ACHN (cell line): ENCODE measurements at regions not wholly inside any gene's neighbourhood (a gene's known extent, or its start where the extent isn't known, plus 50 kb on each side); places are given as distances from the start of the nearest gene placed in this dataset.
"Not testable (repeated sequence)": the region's sequence is repeated elsewhere in the genome, so short reads cannot be mapped to it uniquely, and the experiment has no call there.

Experiments
- DNase-seq: peaks from one replicate; pipeline ENCODE4 v3.0.0-alpha.2; 2015
- in situ Hi-C: cut with HindIII; loops from 2 replicates; pipeline ENCODE4 v1.10.0; 2017; ENCODE audit warnings: low sequenced_read_pairs, low pct_ligation_motif_present, low pct_unique_long_range_greater_than_20kb

DNA sequence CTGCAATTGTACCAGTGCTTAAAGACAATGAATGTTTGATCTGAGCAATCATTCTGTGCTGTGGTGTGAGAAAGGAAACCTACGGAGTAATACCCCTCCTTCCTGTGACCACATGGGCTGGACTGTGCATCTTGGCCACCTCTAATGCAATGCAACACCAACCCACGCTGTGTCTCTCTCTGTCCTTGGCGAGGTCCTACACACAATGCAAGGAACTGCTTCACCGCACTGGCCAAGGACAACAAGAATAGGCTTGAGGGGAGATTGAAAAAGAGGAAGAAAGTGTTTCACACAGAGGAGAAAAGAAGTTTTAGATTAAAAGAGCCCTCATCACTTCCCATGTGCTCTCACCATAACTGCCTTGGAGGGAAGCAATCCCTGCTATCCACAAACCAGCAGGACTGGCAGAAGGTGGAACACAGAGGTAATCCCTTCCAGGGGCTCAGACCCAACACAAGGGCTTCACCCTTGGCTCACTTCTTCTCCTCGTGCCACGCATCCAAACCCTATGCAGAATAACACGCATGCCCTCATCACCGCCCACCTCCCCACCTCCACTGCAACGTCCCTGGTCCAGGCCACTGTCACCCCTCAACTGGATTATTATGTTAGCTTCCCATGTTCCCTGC is 112.5 kb upstream of the ERG start:
- no peak for DNase-seq
- in situ Hi-C loops = no loop called here

DNA sequence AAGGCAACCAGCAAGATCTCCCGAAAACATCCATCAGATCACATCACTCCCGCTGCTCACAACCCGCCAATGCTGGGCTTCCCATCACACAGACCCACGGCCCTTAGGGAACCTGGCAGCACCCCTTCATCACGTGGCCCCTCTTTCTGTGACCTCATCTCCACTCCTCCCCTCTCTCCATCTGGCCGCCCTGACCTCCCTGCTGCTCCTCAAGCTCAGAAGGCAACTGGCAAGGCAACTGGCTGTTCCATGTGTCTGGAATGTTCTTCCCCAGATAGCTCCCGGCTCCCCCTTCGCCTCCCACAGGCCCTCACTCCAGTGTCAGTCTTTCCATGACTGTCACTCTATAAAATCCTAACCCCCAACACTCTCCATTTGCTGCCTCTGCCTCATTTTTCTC is 113.0 kb upstream of the ERG start:
- in situ Hi-C loops = no loop called here
- DNase-seq = no peak

DNA sequence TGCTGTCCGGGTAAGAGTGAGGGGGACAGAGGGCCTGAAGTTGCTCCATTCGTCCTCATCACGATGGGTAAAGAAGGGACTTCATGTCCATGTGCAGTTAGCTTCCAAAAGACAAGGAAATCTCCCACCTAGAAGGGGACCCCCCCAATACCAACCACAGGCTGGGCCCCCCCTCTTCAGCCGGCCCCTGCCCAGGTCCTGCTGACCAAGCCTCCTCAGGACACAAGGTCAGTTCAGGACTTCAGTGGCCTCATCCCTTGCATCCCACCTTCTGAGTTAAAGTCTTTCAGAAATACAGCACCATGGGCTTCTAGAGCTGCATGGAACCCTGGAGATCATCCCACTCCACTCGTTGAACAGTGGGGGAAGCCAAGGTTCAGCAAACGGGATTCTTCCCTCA is 115.4 kb upstream of the ERG start:
- in situ Hi-C loops = no loop called here

DNA sequence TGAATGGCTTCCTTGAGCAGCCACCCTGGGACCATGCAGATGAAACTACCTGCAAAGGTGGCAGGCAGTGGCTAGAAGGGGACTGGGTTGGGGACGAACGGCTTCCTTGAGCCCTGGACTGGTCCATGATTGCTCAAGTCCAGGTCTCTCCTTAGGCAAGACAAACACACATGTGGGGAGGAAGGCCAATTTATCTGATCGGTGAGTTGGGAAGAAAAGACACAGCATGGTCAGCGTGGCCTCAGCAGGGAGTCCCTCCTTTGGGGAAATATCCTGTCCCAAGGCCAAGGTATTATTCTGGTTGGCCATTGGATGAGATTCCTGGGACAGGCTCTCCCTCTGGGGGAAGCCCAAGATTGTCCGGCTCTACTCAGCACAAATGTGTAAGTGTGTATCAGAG is 116.3 kb upstream of the ERG start:
- DNase-seq = no peak

More for the DNA sequence above, 115.4 kb upstream of the ERG start:
- DNase-seq = no peak

DNA sequence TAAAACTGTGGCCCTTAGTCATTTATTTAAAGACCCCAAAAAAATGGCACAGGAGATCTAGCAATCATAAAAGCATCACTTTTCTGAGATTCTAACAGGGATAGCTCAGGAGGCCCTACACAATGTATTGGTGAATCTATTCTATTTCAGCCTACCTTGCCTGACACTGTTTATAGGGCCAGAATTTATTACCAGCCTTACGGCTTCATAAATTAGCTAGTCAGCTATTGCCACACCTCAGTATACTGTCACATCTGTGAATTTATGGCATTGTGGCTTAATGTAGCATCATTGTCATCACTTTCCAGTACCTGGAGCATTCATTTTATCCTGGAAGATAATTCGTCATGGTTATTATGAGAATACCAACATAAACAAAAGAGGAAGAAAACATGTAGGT is 121.2 kb upstream of the ERG start:
- in situ Hi-C loops = no loop called here
- no peak for DNase-seq

More for the DNA sequence above, 116.3 kb upstream of the ERG start:
- in situ Hi-C loops = no loop called here

DNA sequence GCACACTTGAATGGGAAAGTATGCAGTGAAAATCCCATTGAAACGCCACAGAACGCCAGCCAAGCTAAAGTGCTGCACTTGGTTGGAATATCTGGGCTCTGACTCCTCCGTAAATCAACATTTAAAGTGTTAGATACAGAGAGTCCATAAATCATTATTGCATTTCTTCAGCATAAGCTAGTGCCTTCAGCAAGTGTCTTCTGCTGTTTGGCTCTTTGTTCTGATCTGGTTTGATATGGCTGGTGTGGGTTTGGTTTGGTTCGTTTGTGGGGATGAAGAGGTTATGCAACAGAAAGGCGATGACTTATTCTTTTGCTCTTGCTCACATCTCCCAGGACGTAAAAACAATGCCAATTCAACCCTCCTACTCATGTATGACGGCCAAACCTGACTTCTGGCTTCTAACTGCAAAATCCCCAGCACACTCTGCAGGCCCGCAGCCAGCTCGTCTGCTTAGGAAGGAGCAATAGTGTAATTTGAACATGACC is 121.8 kb upstream of the ERG start:
- no peak for DNase-seq
- in situ Hi-C loops = no loop called here

DNA sequence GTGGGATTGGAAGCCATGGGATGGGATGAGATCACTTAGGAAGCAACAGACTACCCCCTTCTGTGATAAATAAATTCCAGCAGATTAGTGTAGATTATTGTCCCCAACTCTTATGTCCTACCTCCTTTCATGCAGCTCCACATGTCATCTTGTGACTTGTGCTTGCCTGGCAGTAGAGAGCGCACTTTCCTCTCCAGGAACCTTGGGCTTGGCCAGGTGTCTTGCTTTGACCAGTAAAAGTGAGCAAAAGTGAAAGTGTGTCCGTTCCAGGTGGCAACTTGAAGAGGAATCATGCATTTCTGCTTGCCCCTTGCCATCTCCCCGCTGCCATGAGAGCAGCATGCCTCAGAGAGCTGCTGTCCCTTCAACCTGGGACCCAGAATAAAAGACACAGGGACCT is 122.9 kb upstream of the ERG start:
- in situ Hi-C loops = no loop called here
- DNase-seq = no peak

DNA sequence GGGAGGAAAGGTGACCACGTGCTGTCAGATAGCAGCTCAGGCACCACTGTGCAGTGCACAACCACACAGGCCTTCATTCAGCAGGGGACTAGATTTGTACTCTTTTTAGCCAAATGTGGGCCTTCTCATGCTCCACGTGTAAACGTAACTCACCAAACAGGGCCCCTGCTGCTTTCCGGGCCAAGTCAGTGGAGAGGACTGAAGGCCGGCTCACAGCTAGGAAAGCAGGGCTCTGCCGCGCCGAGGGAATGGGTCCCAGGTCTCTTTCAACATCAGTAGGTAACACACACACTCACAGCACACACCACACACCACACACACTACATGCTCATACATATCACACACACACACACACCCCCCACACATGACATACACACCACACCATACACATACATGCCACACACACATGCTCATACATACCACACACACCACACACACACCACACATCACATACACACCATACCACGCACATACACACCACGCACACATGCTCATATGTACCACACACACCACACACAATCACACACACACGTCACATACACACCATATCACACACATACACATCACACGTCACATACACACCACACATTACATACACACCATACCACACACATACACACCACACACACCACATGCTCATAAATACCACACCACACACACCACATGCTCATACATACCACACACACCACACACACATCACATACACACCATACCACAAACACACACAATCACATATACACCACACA is 124.0 kb upstream of the ERG start:
- DNase-seq = no peak
- in situ Hi-C loops = no loop called here

DNA sequence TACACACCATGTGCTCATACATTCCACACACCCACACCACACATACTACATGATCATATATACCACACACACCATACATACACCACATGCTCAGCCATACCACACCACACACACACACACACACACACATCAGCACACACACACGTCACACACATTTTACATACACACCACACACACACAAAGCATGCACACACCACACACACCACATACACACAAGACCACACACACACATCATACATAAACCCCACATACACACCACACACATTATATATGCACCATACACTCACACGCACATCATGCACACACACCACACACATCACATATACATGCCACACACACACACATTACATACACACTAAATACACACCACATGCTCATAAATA is 124.5 kb upstream of the ERG start:
- in situ Hi-C loops = no loop called here
- DNase-seq = no peak

DNA sequence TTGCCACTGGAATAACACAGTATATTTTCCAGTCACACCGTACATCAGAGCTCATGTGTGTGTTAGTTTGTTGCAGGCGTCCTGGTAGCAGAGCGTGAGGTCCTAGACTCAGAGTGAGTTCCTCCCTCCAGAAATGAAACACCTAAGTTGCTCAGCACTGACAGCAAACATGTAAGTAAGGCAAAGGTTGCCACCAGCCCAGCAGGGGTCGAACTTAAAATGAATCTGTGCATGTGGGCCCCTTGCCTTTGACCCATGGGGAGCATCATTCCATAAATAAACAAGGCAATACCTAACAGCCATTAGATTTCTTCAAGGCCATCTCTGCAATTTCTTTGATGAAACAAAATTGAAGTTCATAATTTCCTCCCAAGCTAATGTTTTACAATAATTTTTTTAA is 125.3 kb upstream of the ERG start:
- DNase-seq = no peak
- in situ Hi-C loops = no loop called here

DNA sequence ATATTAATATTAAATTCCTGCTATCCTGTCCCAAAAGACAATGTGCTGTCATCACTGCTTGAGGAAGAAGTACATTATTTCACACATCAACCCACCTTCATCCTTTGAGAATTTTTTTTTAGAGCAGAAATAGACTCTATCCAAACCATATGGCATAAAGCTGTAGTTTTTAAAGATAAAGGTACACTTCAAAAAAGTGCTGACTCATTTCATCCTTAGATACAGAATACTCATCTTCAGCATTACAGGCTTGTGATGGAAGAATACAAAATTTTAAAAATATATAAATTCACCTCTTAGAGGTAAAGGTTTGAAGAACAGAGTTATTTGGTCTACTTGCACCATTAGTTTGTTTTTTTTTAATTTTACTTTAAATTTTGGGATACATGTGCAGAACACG is 126.7 kb upstream of the ERG start:
- no peak for DNase-seq
- in situ Hi-C loops = no loop called here

DNA sequence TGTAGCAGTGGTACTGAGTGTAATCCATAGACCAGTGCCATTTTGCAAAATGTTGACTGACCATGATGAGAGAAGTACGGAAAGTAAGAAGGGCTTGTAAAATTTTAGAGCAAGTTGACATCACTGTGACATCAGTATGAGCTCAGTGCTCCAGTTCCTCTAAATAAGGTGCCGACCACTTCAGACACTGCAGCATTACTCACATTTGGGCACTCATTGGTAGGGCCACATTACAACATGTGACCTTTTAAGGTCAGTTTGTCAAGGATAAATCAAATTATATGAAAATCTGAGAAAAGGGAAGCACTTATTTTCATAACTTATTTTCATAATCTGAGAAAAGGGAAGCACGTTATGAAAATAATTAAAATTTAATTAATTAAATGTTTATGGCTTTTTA is 128.0 kb upstream of the ERG start:
- no peak for DNase-seq
- in situ Hi-C loops = no loop called here

DNA sequence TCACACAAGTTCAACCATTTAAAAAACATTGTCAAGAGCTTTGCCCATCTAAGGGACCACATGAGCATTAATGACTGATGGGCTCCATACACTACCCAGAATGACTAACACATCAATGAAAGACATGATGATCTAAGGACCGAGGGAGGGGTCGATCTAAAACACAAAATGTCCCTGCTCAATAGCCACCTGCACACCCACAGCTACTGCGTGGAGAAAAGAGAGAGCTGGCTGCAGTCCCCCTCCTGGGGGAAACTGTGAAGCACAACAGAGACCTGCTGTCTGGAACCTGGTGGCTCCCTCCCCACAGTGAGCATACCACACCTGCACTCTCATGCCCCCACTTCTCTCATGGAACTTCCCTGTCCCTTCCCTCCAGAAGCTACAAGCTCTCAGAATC is 130.1 kb upstream of the ERG start:
- in situ Hi-C loops = no loop called here
- DNase-seq = no peak

DNA sequence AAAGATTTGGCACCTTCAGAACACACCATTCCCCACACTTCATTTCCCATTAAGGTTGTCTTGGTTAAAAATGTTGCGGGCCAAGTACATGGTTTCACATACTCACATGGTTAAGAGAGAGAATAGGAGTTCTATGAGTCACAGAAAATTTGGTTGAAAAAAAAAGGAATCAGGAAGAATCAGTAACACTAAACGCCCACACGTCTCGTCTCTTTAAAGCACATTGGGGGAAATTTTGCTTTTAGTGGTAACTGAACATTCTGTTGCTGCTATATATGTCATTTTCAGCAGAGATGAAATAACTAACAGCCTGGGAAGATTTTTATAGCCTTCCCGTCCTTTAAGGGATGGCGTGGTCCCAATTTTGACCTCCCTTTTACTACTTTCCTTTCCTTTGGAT is 132.9 kb upstream of the ERG start:
- in situ Hi-C loops = no loop called here
- no peak for DNase-seq

DNA sequence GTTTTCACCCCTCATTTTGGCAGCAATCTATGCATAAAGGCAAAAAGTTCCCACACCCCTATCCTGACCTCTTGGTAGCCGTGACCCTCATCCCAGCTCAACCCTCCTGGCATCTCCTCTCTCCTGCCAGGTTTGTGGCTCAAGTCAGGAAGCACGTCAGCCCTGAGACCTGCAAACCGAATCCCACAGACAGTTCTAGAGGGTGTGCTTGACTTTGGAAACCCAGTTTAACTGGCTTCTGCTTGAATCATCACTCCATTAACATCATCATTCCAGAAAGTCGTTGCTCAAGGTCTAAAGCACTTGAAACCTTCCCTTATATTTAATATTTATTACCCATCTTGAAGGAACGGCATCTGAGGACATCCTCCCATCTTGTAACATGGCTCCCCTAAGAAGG is 133.4 kb upstream of the ERG start:
- DNase-seq = no peak

DNA sequence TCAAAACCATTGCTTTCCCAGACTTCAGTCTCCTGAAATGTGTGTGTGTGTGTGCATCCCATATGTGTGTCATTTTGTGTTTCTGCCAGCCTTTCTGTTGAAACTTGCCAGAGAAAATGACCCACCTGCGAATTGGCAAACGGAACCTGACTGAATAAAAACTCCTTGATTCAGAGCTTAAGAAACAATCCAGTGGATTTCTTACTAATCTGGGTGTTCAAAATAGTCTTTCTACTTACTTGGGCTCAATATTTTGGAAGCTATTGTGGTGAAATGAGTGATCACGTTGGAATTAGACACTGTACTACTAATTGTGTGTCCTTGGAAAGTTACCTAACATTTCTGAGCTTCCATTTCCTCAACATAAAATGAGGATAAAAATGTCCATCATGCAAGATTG is 138.9 kb upstream of the ERG start:
- in situ Hi-C loops = no loop called here
- DNase-seq = no peak

More for the DNA sequence above, 133.4 kb upstream of the ERG start:
- in situ Hi-C loops = no loop called here

DNA sequence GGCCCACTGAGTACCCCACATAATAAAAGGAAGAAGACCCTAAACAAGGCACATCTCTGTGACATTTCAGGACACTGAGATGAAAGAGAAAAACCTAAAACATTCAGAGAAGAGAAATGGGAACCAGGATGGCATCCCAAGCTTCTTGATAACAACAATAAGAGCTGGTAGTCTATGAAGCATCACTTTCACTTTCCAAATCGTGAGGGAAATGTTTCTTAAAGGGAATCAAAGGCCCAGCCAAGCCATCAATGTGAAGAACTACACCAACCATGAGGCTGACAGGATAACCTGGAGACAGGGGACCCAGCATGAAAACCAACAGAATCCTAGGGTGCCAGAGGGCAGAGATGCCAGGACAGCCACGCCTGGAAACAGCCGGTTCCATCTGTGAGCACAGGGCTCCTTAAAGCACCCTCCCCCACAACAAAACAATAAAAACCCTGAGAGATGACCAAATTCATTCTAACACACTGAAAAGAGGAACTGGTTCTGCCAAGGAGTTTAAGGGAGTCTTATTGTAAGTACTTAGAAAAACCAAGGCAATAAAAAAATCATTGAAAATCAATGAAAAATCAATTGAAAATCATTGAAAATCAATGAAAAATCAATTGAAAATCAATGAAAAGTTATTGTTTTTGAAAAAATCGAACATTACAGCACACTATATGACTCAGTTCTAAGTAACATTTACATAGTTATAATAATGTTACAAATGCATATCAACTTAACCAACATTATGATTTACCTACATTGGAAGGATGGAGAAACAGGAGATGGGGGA is 141.5 kb upstream of the ERG start:
- in situ Hi-C loops = no loop called here
- DNase-seq = no peak

DNA sequence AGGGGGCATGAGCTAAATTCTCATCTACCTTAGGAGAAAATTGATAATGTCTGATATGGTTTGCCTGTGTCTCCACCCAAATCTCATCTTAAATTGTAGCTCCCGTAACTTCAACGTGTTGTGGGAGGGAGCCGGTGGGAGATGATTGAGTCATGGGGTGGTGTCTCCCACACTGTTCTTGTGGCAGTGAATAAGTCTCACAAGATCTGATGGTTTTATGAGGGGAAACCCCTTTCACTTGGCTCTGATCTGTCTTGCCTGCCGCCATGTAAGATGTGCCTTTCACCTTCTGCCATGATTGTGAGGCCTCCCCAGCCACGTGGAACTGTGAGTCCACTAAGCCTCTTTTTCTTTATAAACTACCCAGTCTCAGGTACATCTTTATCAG is 142.1 kb upstream of the ERG start:
- in situ Hi-C loops, DNase-seq: not testable (repeated sequence)

DNA sequence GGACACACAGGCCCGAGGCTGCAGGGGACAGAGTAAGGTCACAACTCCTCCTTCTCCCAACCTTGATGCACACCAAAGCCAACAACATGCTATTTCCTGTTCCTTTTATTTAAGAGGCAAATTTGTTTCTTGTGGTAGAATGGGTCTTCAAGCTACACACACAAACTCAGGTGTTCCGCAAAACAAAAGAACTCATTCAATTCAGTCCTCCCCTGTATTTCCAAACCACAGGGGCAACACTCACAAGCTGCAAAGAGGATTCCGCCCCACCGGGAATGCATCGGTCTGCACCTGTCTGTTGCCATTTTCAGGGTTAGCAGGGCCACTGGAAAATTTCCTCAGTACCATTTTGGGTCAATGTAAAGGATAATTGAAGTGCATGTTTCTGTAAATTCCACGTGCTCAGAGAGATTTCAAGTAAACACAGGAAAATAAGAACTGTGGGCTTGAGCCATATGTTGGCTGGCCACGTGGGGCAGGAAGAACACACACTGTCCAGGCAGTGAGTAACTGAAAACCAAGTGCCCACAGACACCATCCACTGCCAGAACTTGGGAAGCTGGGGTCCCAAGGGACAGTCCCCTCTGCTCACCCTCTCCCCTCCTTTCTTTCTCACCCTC is 145.2 kb upstream of the ERG start:
- DNase-seq = no peak
- in situ Hi-C loops = no loop called here
